ENCODE measurements at regions not wholly inside any gene's neighbourhood (a gene's known extent, or its start where the extent isn't known, plus 50 kb on each side); places are given as distances from the start of the nearest gene placed in this dataset.

DNA sequence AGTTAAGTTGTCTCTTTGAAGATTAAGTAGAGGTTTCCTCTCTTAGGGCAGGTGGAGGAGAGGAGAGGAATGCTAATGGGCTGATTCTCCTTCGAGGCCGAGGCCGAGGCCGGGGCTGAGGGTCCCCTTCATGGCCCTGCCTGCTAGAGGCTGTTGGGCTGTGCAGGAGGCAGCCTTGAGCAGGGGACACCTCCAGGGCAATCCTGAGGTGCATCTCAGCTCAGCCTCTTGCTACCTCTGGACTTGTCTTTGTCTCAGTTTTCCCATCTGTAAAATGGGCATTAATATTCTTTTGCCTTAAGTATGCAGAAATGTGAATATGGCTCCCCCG is 97.7 kb upstream of the PRR20G start:
- TF ChIP-seq, protein P1, sequence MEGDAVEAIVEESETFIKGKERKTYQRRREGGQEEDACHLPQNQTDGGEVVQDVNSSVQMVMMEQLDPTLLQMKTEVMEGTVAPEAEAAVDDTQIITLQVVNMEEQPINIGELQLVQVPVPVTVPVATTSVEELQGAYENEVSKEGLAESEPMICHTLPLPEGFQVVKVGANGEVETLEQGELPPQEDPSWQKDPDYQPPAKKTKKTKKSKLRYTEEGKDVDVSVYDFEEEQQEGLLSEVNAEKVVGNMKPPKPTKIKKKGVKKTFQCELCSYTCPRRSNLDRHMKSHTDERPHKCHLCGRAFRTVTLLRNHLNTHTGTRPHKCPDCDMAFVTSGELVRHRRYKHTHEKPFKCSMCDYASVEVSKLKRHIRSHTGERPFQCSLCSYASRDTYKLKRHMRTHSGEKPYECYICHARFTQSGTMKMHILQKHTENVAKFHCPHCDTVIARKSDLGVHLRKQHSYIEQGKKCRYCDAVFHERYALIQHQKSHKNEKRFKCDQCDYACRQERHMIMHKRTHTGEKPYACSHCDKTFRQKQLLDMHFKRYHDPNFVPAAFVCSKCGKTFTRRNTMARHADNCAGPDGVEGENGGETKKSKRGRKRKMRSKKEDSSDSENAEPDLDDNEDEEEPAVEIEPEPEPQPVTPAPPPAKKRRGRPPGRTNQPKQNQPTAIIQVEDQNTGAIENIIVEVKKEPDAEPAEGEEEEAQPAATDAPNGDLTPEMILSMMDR (IDR thresholded peaks at IDR 0.05): no peak
- no peak for TF ChIP-seq POLR2A (IDR thresholded peaks at IDR 0.05)
